GM12891 (cell line): ENCODE measurements at regions not wholly inside any gene's neighbourhood (a gene's known extent, or its start where the extent isn't known, plus 50 kb on each side); places are given as distances from the start of the nearest gene placed in this dataset.
"Not testable (repeated sequence)": the region's sequence is repeated elsewhere in the genome, so short reads cannot be mapped to it uniquely, and the experiment has no call there.

Source experiments
- POLR2A ChIP-seq: IDR thresholded peaks from 2 replicates; pipeline ENCODE4 v1.6.1; 2011; ENCODE audit warnings: low read depth, low read length, control low read depth
- POLR2AphosphoS5 ChIP-seq: IDR thresholded peaks from 2 replicates; pipeline ENCODE4 v1.6.1; 2011; ENCODE audit warnings: low read depth, low read length, control low read depth
- TAF1 ChIP-seq: IDR thresholded peaks from 2 replicates; pipeline ENCODE4 v1.6.1; 2011; ENCODE audit warnings: low read depth, low read length, control low read depth

DNA sequence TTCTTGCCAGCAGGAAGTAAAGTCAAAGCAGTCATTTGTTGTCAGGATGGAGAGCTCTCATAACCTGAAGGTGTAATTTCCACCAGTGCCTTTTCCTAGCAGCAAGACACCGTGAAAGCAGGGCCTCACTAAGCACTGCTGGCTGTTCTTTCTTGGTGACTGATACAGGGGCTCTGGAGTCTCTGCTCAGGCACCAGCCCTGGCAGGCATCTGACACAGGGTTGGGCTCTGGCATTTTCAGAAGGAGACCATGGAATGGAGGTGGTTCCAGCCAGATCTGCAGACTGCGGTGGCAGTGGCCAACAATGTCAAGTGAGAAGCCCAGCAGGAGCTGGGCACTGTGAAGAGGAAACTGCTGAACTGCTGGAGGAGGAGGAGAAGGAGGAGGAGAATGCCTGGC is 72.2 kb downstream of the CDRT15L2 start:
- TF ChIP-seq POLR2A, POLR2AphosphoS5, TAF1: not testable (repeated sequence)
